ENCODE measurements at regions not wholly inside any gene's neighbourhood (a gene's known extent, or its start where the extent isn't known, plus 50 kb on each side); places are given as distances from the start of the nearest gene placed in this dataset.

DNA sequence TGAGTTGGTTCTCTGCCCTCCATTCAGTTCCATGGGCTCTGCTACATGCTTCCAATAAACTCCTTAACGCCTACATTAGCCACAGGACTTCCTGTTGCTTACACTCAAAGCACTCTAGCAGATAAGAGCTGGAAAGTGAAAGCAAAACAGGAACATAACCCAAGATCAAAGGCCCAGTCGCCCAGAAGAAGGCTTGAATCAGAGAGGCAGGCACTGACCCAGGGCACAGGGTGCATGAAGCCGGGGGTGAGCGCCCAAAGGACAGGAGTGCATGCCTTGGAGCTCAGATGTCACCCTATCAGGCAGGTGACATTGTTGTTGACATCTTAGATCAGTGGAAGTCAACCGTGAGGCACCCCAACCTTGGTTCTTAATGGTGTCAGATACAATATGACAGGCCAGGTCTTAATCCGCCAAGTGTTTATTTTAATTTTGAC lies 235.1 kb downstream of the UACA start:
- 83 to 84% methylated on average over 6 of the region's 6 CpGs for WGBS, 2 donors

DNA sequence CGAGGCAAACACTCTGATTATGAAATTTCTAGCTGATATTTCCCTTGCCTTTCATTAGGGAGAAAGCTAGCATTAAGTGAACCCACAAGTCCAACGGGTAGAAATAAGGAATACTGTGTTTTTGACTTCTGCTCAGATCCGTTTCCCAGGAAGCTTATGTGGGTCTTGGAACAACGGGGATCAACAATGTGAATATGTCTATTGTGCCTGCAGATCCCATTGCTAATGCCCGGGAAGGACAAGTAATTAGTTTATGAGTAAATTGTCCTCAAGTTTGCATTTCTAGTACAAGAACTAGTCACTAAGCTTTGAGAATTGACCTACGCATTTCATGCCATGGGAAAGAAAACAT lies 236.4 kb downstream of the UACA start:
- DNase-seq: no peak
- Histone ChIP-seq H3K4me3 (no peak overlapping the region), H3K27ac (no peak overlapping the region), H3K4me1 (no peaks in the 10 kb centered on the region), H3K36me3 (ENCODE audit: low read depth, missing control alignments) (no peaks in the 10 kb centered on the region), H3K9me3 (no peaks in the 10 kb centered on the region), H3K27me3 (no peaks in the 10 kb centered on the region)
- WGBS, 2 donors: 63 to 70% methylated on average over 6 of the region's 6 CpGs
- intact Hi-C loops (cut with DNase I; ENCODE audit: low total_unique reads): no loop called here
- TF ChIP-seq POLR2A (IDR thresholded peaks at IDR 0.05): no peak
- TF ChIP-seq, protein P1, sequence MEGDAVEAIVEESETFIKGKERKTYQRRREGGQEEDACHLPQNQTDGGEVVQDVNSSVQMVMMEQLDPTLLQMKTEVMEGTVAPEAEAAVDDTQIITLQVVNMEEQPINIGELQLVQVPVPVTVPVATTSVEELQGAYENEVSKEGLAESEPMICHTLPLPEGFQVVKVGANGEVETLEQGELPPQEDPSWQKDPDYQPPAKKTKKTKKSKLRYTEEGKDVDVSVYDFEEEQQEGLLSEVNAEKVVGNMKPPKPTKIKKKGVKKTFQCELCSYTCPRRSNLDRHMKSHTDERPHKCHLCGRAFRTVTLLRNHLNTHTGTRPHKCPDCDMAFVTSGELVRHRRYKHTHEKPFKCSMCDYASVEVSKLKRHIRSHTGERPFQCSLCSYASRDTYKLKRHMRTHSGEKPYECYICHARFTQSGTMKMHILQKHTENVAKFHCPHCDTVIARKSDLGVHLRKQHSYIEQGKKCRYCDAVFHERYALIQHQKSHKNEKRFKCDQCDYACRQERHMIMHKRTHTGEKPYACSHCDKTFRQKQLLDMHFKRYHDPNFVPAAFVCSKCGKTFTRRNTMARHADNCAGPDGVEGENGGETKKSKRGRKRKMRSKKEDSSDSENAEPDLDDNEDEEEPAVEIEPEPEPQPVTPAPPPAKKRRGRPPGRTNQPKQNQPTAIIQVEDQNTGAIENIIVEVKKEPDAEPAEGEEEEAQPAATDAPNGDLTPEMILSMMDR (IDR thresholded peaks at IDR 0.05): no peak

More for the DNA sequence above, 235.1 kb downstream of the UACA start:
- Histone ChIP-seq H3K27ac (no peak overlapping the region), H3K27me3 (no peaks in the 10 kb centered on the region), H3K4me3 (no peak overlapping the region), H3K9me3 (no peaks in the 10 kb centered on the region), H3K36me3 (ENCODE audit: low read depth, missing control alignments) (no peaks in the 10 kb centered on the region), H3K4me1 (no peaks in the 10 kb centered on the region)
- intact Hi-C loops (cut with DNase I; ENCODE audit: low total_unique reads): no loop called here
- TF ChIP-seq, protein P1 (IDR thresholded peaks at IDR 0.05): no peak
- TF ChIP-seq POLR2A (IDR thresholded peaks at IDR 0.05): no peak
- no peak for DNase-seq

DNA sequence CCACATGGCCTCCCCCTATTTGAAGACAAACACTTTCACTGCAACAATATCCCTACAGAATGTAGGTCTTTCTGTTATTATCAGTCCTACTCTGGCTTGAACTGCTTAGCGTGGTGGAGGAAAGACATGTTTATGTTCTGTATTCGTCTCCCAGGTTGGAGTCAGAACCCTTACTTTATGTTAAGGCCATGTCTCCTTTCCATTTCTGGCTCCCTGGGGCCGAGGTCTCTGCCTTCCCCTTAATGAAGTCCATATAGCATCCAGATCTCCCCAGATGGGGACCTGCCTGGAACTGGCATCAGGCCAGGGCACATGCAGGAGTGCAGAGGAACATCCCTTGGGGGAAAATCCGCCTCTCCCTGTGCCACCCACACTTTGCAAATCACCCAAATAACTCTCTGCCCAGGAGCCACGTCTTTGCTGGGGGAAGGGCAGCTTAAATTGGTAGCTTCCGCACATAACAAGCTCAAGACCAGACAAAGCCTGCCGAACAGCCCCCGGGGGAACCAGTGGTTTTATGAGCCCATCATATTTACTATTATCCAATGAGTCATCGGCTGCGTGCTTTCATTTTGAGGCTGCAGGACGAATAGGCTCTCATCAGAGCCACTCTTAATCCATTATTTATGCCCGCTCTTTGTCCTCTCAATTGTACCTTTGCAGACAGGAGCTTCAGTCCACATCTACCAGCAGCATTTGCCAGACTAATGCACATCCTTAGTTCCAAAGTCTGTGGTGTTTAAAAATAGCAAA lies 237.0 kb downstream of the UACA start:
- 39 to 49% methylated on average over 12 of the region's 12 CpGs for WGBS, 2 donors
- Histone ChIP-seq H3K4me3 (no peak overlapping the region), H3K27me3 (no peaks in the 10 kb centered on the region), H3K4me1 (no peaks in the 10 kb centered on the region), H3K36me3 (ENCODE audit: low read depth, missing control alignments) (no peaks in the 10 kb centered on the region), H3K27ac (no peak overlapping the region), H3K9me3 (no peaks in the 10 kb centered on the region)
- no peak for DNase-seq
- TF ChIP-seq, protein P1 (IDR thresholded peaks at IDR 0.05): no peak
- TF ChIP-seq POLR2A (IDR thresholded peaks at IDR 0.05): no peak
- intact Hi-C loops (cut with DNase I; ENCODE audit: low total_unique reads): no loop called here

DNA sequence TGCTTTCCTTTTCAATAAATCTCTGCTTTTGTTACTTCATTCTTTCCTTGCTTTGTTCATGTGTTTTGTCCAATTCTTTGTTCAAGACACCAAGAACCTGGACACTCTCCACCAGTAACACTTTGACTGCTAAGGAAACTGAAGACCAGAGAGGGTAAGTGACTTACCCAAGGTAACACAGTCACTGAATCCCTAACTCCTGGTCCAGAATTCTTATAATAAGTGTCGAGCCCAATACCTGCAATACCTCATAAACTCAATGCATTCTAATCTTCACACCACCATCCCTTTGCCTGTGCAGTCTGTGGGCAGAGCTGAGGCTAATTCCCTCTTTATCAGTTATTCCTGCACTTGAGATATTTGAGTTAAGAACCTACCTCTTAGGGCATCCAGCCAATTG lies 237.8 kb downstream of the UACA start:
- Histone ChIP-seq H3K27ac (no peak overlapping the region), H3K27me3 (no peaks in the 10 kb centered on the region), H3K4me1 (no peaks in the 10 kb centered on the region), H3K36me3 (ENCODE audit: low read depth, missing control alignments) (no peaks in the 10 kb centered on the region), H3K9me3 (no peaks in the 10 kb centered on the region), H3K4me3 (no peak overlapping the region)
- intact Hi-C loops (cut with DNase I; ENCODE audit: low total_unique reads): no loop called here
- no peak for DNase-seq
- WGBS, 2 donors: 94 to 95% methylated on average over 1 of the region's 1 CpG
- TF ChIP-seq POLR2A (IDR thresholded peaks at IDR 0.05): no peak
- TF ChIP-seq, protein P1 (IDR thresholded peaks at IDR 0.05): no peak

DNA sequence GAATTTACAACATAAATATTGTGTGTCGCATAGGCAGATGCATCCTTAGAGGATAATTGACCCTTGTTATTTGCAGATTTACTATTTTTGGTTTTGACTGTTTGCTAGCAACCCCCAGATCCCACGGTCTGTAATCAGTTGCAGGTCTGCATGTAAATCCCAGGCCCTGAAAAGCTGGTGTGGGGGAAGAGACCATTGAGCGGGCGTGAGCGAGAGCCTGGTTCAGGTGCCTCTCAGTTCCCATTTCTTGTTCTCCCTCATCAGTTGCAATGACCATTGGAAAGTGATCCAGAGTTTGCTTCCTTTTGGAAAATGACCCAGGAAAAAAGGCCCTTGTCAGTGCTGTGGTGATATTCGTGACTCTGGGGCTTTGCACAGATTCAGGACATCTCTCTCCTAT lies 238.9 kb downstream of the UACA start:
- WGBS, 2 donors: 85 to 86% methylated on average over 6 of the region's 6 CpGs
- Histone ChIP-seq H3K27me3 (no peaks in the 10 kb centered on the region), H3K36me3 (ENCODE audit: low read depth, missing control alignments) (no peaks in the 10 kb centered on the region), H3K4me3 (no peak overlapping the region), H3K27ac (no peak overlapping the region), H3K9me3 (no peaks in the 10 kb centered on the region), H3K4me1 (no peaks in the 10 kb centered on the region)
- intact Hi-C loops (cut with DNase I; ENCODE audit: low total_unique reads): no loop called here
- no peak for DNase-seq
- no peak for TF ChIP-seq POLR2A (IDR thresholded peaks at IDR 0.05)
- TF ChIP-seq, protein P1 (IDR thresholded peaks at IDR 0.05): no peak
